ENCODE measurements at regions not wholly inside any gene's neighbourhood (a gene's known extent, or its start where the extent isn't known, plus 50 kb on each side); places are given as distances from the start of the nearest gene placed in this dataset.
"Not testable (repeated sequence)": the region's sequence is repeated elsewhere in the genome, so short reads cannot be mapped to it uniquely, and the experiment has no call there.

- DNase-seq (ENCODE audit: low read depth): no peak
Measured at GRCh38 chr2:215654148-215654819, 218.4 kb upstream of the FN1 start.

- DNase-seq (ENCODE audit: low read depth): no peak
Measured at GRCh38 chr2:215653344-215654030, 217.6 kb upstream of the FN1 start.

- no peak for DNase-seq (ENCODE audit: low read depth)
Measured at GRCh38 chr2:215652388-215652787, 216.5 kb upstream of the FN1 start.

- DNase-seq (ENCODE audit: low read depth): no peak
Measured at GRCh38 chr2:215651412-215651811, 215.5 kb upstream of the FN1 start.

GRCh38 chr2:215644233-215644897, 208.5 kb upstream of the FN1 start:
- no peak for DNase-seq (ENCODE audit: low read depth)

GRCh38 chr2:215638687-215639086, 202.8 kb upstream of the FN1 start:
- no peak for DNase-seq (ENCODE audit: low read depth)

- DNase-seq (ENCODE audit: low read depth): no peak
Measured at GRCh38 chr2:215637651-215638050, 201.8 kb upstream of the FN1 start.

GRCh38 chr2:215636816-215637215, 200.9 kb upstream of the FN1 start:
- DNase-seq (ENCODE audit: low read depth): no peak

- DNase-seq (ENCODE audit: low read depth): no peak
Measured at GRCh38 chr2:215635788-215636139, 199.9 kb upstream of the FN1 start.

- no peak for DNase-seq (ENCODE audit: low read depth)
Measured at GRCh38 chr2:215635071-215635787, 199.4 kb upstream of the FN1 start.

GRCh38 chr2:215633360-215633759, 197.5 kb upstream of the FN1 start:
- DNase-seq (ENCODE audit: low read depth): no peak

GRCh38 chr2:215631696-215632095, 195.8 kb upstream of the FN1 start:
- DNase-seq (ENCODE audit: low read depth): no peak

- DNase-seq (ENCODE audit: low read depth): not testable (repeated sequence)
Measured at GRCh38 chr2:215630796-215631195, 194.9 kb upstream of the FN1 start.

GRCh38 chr2:215627771-215628170, 191.9 kb upstream of the FN1 start:
- no peak for DNase-seq (ENCODE audit: low read depth)

GRCh38 chr2:215626812-215627281, 191.0 kb upstream of the FN1 start:
- DNase-seq (ENCODE audit: low read depth): no peak

- DNase-seq (ENCODE audit: low read depth): no peak
Measured at GRCh38 chr2:215626063-215626462, 190.2 kb upstream of the FN1 start.

GRCh38 chr2:215625207-215625606, 189.3 kb upstream of the FN1 start:
- no peak for DNase-seq (ENCODE audit: low read depth)

GRCh38 chr2:215624423-215624829, 188.6 kb upstream of the FN1 start:
- DNase-seq (ENCODE audit: low read depth): peak; percentile 57

GRCh38 chr2:215622837-215623236, 187.0 kb upstream of the FN1 start:
- DNase-seq (ENCODE audit: low read depth): no peak

GRCh38 chr2:215621381-215621780, 185.5 kb upstream of the FN1 start:
- DNase-seq (ENCODE audit: low read depth): no peak

- DNase-seq (ENCODE audit: low read depth): no peak
Measured at GRCh38 chr2:215620528-215620927, 184.7 kb upstream of the FN1 start.

GRCh38 chr2:215619989-215620388, 184.1 kb upstream of the FN1 start:
- no peak for DNase-seq (ENCODE audit: low read depth)

Data from HS-5 (cell line).